ENCODE measurements at regions not wholly inside any gene's neighbourhood (a gene's known extent, or its start where the extent isn't known, plus 50 kb on each side); places are given as distances from the start of the nearest gene placed in this dataset.
"Not testable (repeated sequence)": the region's sequence is repeated elsewhere in the genome, so short reads cannot be mapped to it uniquely, and the experiment has no call there.

DNA sequence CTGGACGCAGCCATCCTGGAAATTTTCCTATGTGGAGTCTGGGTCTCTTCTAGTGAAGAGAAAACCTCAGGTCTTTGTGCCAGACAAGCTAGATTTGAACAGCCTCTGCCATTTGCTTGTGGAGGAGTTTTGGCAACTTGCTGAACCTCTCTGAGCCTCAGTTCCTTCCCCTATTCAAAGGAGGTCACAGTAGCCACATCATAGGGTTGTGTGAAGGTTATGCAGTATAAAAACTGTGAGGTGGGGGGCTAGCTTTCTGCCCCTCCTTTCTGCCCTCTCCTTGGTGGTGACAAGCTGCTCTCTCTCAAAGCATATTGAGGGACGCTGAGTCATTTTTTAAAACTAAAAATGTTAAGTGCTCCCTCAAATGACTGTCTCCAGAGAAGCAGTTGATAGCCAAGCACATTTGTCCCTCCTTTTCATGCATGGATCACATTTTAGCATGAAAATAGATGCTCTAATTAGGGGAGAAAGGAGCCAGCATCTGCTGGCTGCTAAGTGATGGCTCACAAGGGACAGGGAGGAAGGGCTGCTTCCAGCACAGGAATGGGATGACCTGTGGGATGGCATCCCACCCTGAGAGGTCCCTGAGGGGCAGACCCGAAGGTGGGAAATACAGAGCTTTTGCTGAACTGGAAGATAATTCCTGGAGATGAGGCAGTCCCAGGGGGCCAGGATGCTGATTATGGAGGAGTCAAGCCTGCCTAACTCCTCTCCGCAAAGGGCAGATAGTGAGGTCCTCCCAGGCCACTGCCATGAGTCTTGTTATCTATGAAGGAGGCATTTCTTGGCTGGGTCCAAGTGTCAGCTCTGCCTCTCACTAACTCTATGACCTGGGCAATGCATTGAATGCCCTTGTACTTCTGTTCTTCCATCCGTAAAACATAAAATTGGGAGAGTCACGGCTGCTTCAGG is 218.8 kb downstream of the RAB11FIP4 start:
- DNase-seq, result no peak

DNA sequence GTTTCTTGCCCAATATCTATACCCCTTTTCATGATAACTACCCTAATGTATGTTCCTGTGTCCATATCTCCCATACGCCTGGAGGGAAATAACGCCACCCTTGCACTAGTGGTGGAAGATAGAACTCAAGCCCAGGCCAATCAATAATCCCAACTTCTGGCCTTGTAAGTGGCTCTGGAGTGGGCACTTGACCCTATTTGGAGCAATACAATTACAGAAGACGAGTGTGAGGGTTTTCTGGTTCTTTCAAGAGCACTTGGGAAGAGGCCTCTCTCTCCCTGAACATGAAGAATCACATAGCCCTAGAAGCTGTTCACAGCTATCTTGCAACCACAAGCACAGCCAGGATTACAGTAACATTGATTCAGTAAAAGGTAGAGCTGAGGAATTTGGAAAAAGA is 217.9 kb downstream of the RAB11FIP4 start:
- no peak for DNase-seq

- DNase-seq, result no peak
Measured at GRCh38 chr17:31608659-31609254, 217.3 kb downstream of the RAB11FIP4 start.

- no peak for DNase-seq
Measured at GRCh38 chr17:31605761-31606160, 214.3 kb downstream of the RAB11FIP4 start.

- no peak for DNase-seq
Measured at GRCh38 chr17:31604936-31605335, 213.5 kb downstream of the RAB11FIP4 start.

DNA sequence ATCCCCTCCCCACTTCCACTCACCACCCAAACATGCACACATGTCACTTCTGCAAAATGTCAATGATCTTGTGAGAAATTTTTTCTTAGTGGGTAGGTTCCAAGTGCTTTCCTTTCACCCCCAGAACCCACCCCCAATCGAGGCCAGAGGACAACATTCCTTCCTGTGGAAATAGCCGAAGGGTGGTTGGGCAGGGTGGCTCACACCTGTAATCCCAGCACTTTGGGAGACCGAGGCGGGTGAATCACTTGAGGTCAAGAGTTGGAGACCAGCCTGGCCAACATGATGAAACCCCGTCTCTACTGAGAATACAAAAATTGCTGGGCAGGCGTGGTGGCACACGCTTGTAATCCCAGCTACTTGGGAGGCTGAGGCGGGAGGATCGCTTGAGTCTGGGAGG is 208.7 kb downstream of the RAB11FIP4 start:
- DNase-seq, result not testable (repeated sequence)

DNA sequence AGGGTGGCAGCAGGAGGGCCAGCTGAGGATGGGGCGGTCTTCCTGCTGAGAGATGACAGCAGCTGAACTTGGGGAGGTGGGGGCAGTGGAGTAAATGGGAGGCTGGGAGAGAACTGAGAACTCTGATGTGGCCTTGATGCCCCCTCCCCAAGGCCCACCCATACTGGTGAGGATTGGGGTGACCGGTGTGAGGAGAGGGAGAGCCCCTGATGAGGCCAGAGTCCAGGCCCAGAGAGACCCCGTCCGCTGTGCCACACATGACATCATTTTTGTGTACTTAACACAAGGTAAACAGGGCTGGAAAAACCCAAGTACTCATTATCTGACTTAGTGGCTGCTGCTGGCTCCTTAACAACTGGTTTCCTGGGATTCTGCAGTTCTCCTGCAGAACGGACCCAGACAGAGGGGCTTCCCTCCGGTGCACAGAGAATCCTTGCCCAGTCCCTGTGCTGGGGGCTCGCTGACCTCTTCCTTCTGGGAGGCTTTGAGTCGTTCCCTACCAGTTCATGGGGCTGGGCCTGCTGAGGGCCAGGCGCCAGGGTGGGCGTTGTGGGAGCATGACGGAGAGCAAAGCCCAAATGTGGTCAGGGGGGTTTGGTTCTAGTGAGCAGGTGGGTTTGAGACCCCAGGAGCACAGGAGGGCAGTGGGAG is 207.6 kb downstream of the RAB11FIP4 start:
- no peak for DNase-seq

DNA sequence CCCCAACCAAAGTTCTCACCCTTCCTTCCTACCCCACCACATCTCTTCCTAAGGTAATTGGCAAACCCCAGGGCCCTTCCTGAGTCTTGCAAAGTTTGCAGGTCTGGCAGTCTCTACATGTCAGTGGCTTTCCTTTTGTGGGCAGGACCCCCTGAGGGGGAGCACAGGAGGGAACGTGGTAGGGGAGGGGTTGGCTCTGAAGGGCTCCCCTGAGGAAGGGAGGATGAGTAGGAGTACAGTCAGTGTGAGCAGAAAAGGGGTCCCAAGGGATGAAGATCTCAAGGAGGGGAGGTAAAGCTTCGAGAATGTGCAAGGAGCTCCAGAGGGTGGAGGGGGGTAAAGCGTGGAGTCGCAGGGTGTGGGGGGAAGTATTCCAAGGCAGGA is 206.9 kb downstream of the RAB11FIP4 start:
- DNase-seq, result no peak

DNA sequence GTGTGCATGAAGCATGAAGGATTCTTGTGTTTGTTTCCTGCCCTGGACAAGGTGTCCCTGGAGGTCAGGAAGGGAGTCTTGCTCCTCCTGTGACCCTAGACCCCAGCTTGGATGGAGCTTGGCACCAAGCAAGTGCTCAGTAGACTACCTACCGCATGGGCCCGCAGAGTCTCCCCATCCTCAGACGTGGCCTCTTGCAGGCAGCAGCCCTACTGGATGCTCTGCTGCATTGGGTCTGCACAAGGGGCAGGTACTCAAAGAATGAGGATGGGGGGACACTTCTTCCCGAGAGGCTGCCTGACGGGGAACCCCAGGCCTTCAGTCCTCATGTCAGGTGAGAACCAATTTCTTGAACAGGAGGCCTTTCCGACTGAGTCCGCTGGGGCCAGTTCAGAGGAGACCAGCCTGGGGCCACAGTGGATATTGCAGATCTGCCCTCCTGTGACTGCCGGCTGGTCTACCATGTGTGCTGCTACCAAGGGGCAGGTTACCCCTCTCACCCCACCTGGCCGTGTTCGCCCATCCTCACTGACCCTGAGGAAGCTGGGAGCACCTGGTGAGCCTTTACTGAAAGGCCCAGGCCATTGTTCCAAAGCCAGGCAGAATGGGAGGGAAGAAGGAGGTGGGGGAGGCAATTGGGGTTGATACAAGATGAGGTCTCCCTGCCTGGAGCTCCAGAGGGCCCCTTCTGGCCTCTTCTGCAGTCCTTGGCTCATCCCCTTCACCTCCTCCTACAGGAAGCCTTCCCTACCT is 206.3 kb downstream of the RAB11FIP4 start:
- no peak for DNase-seq

- DNase-seq, result peak; percentile 41
Measured at GRCh38 chr17:31596382-31597323, 205.2 kb downstream of the RAB11FIP4 start.

- no peak for DNase-seq
Measured at GRCh38 chr17:31595666-31596381, 204.3 kb downstream of the RAB11FIP4 start.

DNA sequence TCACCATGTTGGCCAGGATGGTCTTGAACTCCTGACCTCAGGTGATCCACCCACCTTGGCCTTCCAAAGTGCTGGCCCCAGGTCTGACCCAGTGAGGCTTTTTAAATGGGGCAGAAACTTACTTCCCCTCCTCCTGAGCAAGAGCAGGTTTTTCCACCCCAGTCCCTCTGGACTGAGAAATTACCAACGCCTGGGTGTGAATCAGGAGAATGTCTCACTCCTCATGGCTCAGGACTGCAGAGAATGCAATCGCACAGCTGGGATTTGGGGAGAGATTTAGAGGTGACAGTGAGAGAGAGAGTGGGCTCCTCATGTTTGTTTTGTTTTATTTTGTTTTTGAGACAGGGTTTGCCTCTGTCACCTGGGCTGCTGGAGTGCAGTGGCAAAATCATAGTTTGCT is 203.6 kb downstream of the RAB11FIP4 start:
- no peak for DNase-seq

DNA sequence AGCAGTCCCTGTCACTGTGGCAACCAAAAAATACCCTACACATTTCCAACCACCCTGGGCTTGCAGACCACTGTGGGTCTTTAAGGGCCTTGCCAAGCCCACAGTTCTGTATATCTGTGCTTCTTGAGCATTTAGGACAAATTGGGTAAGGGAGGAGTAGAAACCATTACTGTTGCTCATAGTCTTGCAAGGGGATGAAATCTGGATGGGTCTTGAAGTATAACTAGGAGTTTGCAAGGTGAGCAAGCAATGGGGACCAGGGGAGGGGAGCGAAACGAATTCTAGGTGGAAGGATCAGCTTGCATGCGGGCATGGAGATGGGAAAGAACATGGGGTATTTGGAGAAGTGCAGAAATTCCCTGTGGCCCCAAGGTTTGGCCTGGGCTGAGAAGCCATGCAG is 202.9 kb downstream of the RAB11FIP4 start:
- no peak for DNase-seq

DNA sequence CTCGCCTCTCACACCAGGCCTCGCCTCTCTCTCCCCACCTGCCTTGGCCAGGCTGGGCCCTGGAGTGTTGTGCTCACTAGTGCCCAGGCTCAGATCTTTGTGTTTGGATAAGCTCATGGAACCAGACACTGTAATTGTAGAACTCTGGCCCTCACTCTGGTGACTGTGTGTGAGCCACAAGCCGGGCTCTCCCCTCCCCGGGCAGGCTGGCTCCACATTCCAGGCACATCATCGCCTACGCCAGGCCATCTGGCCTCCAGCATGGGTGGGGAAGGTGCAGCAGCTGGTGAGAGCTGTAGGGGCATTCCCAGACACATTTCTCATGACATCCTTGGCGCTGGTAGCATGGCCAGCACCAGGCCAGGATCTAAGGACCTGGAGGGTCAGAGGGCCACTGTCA is 202.3 kb downstream of the RAB11FIP4 start:
- no peak for DNase-seq

- no peak for DNase-seq
Measured at GRCh38 chr17:31591924-31592323, 200.4 kb downstream of the RAB11FIP4 start.

GRCh38 chr17:31588512-31588911 is 197.0 kb downstream of the RAB11FIP4 start:
- no peak for DNase-seq

GRCh38 chr17:31588034-31588433 is 196.6 kb downstream of the RAB11FIP4 start:
- DNase-seq, result no peak

All from stimulated activated CD4-positive, alpha-beta T cell treated with anti-CD3 and anti-CD28 coated beads, Interleukin-1b, Interleukin-23, amount 100 ng/mL, for 48 hours (primary cell).